ENCODE measurements at regions not wholly inside any gene's neighbourhood (a gene's known extent, or its start where the extent isn't known, plus 50 kb on each side); places are given as distances from the start of the nearest gene placed in this dataset.

DNA sequence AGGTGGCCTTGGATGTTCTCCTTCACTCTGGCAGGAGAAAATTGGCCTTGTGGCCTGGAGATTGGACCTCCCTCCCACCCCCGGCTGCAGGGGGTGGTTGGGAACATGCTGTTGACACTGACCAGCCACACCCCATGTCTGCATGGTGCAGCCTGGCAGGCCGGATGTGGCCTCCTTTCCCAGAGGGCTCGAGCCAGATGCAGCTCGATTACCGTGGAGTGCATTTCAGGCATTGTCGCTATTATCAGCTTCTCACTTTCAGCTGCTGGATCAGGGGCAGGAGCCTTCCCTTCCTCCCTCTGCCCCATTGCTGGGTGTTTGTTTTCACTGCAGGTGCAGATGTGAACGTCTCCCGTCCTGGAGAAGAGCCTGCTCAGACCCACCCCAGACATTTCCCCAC lies 211.0 kb upstream of the SIX2 start:
- TF ChIP-seq CTCF (IDR thresholded peaks at IDR 0.05; ENCODE audit: low read depth, low read length, missing input control) (no peak), RXRA (IDR thresholded peaks at IDR 0.05) (no peak), TAF1 (conservative IDR thresholded peaks at IDR 0.05) (no peak), RAD21 (IDR thresholded peaks at IDR 0.05) (no peak), SP1 (IDR thresholded peaks at IDR 0.05) (no peak), HNF4G (IDR thresholded peaks at IDR 0.05) (no peak), ATF3 (IDR thresholded peaks at IDR 0.05) (no peak), JUND (IDR thresholded peaks at IDR 0.05) (no peak), GABPA (IDR thresholded peaks at IDR 0.05 in 1 of 2, conservative IDR thresholded peaks at IDR 0.05 in 1 of 2) (no peak), YY1 (IDR thresholded peaks at IDR 0.05) (no peak), EGR1 (IDR thresholded peaks at IDR 0.05; ENCODE audit: low read depth in 2 of 2) (no peak)
- TF ChIP-seq, protein P1, sequence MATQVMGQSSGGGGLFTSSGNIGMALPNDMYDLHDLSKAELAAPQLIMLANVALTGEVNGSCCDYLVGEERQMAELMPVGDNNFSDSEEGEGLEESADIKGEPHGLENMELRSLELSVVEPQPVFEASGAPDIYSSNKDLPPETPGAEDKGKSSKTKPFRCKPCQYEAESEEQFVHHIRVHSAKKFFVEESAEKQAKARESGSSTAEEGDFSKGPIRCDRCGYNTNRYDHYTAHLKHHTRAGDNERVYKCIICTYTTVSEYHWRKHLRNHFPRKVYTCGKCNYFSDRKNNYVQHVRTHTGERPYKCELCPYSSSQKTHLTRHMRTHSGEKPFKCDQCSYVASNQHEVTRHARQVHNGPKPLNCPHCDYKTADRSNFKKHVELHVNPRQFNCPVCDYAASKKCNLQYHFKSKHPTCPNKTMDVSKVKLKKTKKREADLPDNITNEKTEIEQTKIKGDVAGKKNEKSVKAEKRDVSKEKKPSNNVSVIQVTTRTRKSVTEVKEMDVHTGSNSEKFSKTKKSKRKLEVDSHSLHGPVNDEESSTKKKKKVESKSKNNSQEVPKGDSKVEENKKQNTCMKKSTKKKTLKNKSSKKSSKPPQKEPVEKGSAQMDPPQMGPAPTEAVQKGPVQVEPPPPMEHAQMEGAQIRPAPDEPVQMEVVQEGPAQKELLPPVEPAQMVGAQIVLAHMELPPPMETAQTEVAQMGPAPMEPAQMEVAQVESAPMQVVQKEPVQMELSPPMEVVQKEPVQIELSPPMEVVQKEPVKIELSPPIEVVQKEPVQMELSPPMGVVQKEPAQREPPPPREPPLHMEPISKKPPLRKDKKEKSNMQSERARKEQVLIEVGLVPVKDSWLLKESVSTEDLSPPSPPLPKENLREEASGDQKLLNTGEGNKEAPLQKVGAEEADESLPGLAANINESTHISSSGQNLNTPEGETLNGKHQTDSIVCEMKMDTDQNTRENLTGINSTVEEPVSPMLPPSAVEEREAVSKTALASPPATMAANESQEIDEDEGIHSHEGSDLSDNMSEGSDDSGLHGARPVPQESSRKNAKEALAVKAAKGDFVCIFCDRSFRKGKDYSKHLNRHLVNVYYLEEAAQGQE (IDR thresholded peaks at IDR 0.05): no peak
- TF ChIP-seq, protein P2, sequence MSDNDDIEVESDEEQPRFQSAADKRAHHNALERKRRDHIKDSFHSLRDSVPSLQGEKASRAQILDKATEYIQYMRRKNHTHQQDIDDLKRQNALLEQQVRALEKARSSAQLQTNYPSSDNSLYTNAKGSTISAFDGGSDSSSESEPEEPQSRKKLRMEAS (IDR thresholded peaks at IDR 0.05): no peak
